GM21576 (cell line): ENCODE measurements at regions not wholly inside any gene's neighbourhood (a gene's known extent, or its start where the extent isn't known, plus 50 kb on each side); places are given as distances from the start of the nearest gene placed in this dataset.

ENCODE experiments used
- ATAC-seq: cut with Tn5 transposase; IDR thresholded peaks from one replicate; pipeline ENCODE4 v1.9.1; 2021; ENCODE audit warnings: mild to moderate bottlenecking, moderate library complexity; ENCODE audit not compliant: unreplicated experiment

DNA sequence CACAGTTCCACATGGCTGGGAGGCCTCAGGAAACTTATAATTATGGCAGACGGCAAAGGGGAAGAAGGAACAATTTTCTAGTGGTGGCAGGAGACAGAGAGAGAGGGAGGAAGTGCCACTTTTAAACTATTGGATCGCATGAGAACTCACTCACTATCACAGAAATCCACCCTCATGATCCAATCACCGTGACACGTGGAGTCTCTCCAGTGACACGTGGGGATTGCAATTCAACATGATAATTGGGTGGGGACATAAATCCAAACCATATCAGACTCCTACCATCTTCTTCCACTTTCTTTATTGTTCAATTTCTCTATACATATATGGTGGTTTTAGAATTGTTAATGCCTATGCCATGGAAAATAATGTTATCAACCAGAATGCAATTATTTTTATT is 103.7 kb upstream of the SYT1 start:
- ATAC-seq: no peak

GRCh38 chr12:78764913-78765312 is 99.7 kb upstream of the SYT1 start:
- ATAC-seq: no peak

- no peak for ATAC-seq
Measured at GRCh38 chr12:78767264-78767981, 97.2 kb upstream of the SYT1 start.

DNA sequence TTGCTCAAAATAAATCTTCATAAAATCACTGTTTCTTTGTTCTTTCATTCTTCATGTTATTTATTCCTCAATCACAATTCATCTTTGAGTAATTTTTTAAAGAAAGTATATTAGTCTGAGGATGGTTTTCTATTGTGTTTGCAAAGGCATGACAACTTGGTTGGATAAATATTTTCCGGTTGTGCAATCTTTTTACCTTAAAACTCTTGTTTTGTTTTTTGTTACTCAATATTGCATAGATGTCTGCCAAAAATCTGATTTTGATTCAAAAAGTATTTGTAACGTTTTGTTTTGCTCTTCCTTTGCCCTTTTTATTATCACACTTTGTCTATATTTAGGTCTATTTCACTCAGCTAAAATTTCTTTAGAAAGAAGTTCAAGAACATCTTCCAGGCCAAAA is 86.2 kb upstream of the SYT1 start:
- ATAC-seq: no peak

GRCh38 chr12:78787576-78787975 is 77.0 kb upstream of the SYT1 start:
- ATAC-seq: no peak

DNA sequence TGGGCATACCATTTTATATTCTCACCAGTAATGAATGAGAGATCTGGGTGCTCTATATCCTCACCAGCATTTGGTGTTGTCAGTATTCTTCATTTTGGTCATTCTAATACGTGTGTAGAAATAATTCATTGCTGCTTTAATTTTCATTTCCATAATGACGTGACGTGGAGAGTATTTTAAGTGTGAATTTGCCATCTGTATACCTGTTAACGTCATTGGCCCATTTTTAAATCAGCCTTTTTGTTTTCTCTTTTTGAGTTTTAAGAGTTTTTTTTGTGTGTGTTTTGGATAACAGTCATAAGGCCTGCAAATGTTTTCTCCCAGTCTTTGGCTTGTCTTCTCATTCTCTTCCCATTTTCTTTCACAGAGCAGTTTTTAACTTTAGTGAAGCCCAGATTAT is 74.4 kb upstream of the SYT1 start:
- ATAC-seq: no peak

DNA sequence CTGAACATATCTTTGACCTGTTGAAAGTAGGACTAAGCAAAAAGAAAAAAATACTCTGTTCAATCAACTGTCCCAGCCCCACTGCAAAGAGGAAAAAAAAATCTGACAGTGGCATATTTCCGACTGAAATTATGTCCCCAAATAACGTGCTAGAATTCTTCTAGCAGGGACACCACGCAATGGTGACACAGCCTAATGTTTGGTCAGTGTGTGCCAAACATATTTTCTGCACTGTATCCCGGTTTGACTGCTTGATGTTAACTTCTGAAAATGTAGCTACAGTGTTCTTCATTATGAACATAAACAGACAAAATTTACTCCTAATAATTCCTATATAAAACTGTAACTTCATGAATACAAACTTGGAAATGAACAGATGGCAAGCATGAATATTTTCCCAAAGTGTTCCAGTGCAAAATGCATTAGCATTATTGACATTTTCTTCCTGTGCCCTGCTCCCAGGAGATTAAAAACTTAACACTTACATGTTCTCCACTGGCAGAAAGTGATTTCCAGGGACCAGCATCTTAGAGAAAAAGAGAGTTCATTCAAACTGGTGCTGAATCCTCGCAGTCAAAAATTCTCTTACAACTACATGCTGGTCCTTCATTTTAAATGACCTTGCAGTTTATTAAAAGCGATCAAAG is 72.4 kb upstream of the SYT1 start:
- ATAC-seq: no peak

DNA sequence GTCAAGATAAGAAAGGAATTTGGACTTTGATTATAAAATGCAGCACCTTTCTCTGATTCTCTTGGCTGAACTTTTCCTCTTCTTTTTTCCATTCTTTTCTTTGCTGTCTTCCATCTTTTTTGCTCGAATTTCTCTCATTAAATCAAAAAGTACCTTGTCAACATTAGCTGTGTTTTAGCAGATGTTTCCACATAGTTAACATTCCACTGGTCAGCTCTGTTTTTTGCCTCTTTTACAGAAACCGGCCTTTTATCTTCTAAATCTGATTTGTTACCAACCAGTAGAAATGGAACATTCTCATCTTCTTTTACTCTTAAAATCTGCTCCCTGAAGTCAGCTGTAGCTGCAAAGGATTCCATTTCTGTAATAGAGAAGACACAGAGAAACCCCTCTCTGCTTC is 71.1 kb upstream of the SYT1 start:
- no peak for ATAC-seq

GRCh38 chr12:78793982-78794381 is 70.6 kb upstream of the SYT1 start:
- ATAC-seq: no peak

- ATAC-seq: no peak
Measured at GRCh38 chr12:78795934-78796445, 68.6 kb upstream of the SYT1 start.

DNA sequence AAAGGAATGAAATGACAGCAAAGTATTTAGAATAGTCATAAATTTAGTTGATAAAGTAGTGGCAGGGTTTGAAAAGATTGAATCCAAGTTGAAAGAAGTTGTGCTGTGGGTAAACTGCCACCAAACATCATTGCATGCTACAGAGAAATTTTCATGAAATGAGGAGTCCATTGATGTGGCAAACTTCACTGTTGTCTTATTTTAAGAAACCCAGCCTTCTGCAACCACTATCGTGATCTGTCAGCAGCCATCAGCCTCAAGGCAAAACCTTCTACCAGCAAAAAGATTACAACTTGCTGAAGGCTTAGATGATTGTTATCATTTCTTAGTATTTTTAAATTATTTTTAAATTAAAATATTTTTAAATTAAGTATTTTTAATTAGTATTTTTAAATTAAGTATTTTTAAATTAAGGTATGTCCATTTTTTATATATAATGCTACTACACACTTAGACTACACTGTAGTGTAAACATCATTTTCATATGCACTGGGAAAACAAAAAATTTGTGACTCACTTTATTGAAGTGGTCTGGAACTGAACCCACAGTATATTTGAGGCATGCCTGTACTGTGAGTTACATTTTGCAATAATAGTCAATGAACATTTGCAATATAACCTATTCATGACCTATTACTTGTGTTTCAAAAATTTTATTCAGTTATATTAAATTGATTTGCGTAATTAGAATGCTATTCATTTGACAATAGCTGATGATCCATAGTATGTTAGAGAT is 67.2 kb upstream of the SYT1 start:
- ATAC-seq: no peak

- ATAC-seq: no peak
Measured at GRCh38 chr12:78799649-78800048, 64.9 kb upstream of the SYT1 start.

GRCh38 chr12:78802593-78802992 is 62.0 kb upstream of the SYT1 start:
- ATAC-seq: no peak

- ATAC-seq: no peak
Measured at GRCh38 chr12:78804262-78804661, 60.3 kb upstream of the SYT1 start.
